ENCODE measurements at regions not wholly inside any gene's neighbourhood (a gene's known extent, or its start where the extent isn't known, plus 50 kb on each side); places are given as distances from the start of the nearest gene placed in this dataset.

DNA sequence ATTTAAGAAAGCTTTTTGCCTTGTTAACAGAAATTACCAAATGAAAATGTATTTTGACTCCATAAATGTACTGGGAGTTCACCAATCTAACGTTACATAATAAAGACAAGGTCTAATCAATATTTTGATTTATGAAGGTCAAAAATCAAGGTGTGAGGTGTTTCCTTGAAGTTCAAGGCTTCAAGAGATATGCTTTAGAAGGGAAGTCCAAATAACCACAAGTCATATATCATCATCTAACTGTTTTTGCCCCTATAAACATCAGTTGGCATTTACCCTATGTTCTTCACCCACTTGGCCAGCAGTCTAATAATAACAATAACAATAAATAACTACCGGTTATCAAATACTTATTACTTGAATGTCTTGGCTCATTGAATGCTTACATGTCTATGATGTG is 196.1 kb upstream of the ID2 start:
- Histone ChIP-seq H3K36me3 (ENCODE audit: control insufficient read depth, insufficient read depth, low read length) (no peaks in the 10 kb centered on the region), H3K27me3 (ENCODE audit: control insufficient read depth, insufficient read depth, low read length, poor library complexity, severe bottlenecking) (no peaks in the 10 kb centered on the region), H3K4me3 (ENCODE audit: low read length) (no peak overlapping the region), H3K9ac (ENCODE audit: extremely low read depth, low read length, poor library complexity, severe bottlenecking) (no peak overlapping the region), H3K9me3 (ENCODE audit: control insufficient read depth, low read length) (no peaks in the 10 kb centered on the region), H3K4me1 (ENCODE audit: control insufficient read depth, insufficient read depth, low read length) (no peaks in the 10 kb centered on the region), H3K27ac (ENCODE audit: low read depth, low read length) (no peak overlapping the region)
- WGBS, 2 experiments (ENCODE audit: insufficient coverage in 1 of 2, insufficient read length in 1 of 2), result 100% methylated on average over 1 of the region's 2 CpGs; no CpG with 5 or more reads in 1 of the 2 experiments
- Mint-ChIP-seq H3K4me3 (no peak overlapping the region), H3K4me1 (peaks cover 5% of the 10 kb centered on the region), H3K27me3 (ENCODE audit: insufficient read depth) (no peaks in the 10 kb centered on the region), H3K9me3 (no peaks in the 10 kb centered on the region), H3K36me3 (ENCODE audit: low read depth) (no peaks in the 10 kb centered on the region), H3K27ac (no peak overlapping the region)
- DNase-seq, result no peak
- no peak for TF ChIP-seq CTCF (conservative IDR thresholded peaks at IDR 0.05)

GRCh38 chr2:8486141-8486540 is 195.7 kb upstream of the ID2 start:
- Histone ChIP-seq H3K27me3 (ENCODE audit: control insufficient read depth, insufficient read depth, low read length, poor library complexity, severe bottlenecking) (no peaks in the 10 kb centered on the region), H3K9me3 (ENCODE audit: control insufficient read depth, low read length) (no peaks in the 10 kb centered on the region), H3K9ac (ENCODE audit: extremely low read depth, low read length, poor library complexity, severe bottlenecking) (no peak overlapping the region), H3K36me3 (ENCODE audit: control insufficient read depth, insufficient read depth, low read length) (no peaks in the 10 kb centered on the region), H3K27ac (ENCODE audit: low read depth, low read length) (no peak overlapping the region), H3K4me1 (ENCODE audit: control insufficient read depth, insufficient read depth, low read length) (no peaks in the 10 kb centered on the region), H3K4me3 (ENCODE audit: low read length) (no peak overlapping the region)
- no peak for DNase-seq
- H3K27ac Mint-ChIP-seq, result no peak overlapping the region
- no peaks in the 10 kb centered on the region for H3K27me3 Mint-ChIP-seq (ENCODE audit: insufficient read depth)
- no peak for TF ChIP-seq CTCF (conservative IDR thresholded peaks at IDR 0.05)
- H3K9me3 Mint-ChIP-seq, result no peaks in the 10 kb centered on the region
- H3K4me3 Mint-ChIP-seq, result no peak overlapping the region
- H3K4me1 Mint-ChIP-seq, result peaks cover 5% of the 10 kb centered on the region
- WGBS, 2 experiments (ENCODE audit: insufficient coverage in 1 of 2, insufficient read length in 1 of 2), result 87 to 95% methylated on average over 4 of the region's 4 CpGs
- no peaks in the 10 kb centered on the region for H3K36me3 Mint-ChIP-seq (ENCODE audit: low read depth)

DNA sequence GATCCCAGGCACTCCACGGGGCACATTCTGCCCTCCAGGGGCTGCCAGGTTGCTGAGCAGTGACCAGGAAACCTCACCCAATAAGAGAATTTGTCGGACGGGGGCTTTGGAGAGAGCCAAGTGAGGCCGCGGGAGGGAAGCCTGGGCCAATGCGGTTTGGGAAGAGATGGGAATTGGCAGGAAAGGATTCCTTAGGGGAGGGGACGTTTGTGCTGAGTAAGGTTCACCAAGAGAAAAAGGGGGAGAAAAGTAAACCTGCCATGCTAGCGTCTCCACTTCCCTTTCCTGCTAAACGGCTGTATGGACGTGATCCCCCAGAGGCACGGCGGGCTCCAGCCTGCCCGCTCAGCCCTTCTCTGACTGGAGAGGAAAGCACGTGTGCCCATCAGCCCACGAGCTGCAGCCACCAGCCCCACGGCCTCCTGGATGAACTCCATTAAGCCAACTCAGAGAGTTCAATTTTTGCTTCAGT is 194.4 kb upstream of the ID2 start:
- no peak overlapping the region for H3K9ac ChIP-seq (ENCODE audit: extremely low read depth, low read length, poor library complexity, severe bottlenecking)
- H3K4me3 ChIP-seq (ENCODE audit: low read length), result no peak overlapping the region
- H3K27ac ChIP-seq (ENCODE audit: low read depth, low read length), result no peak overlapping the region
- H3K4me3 Mint-ChIP-seq, result no peak overlapping the region
- H3K4me1 Mint-ChIP-seq, result peaks cover 5% of the 10 kb centered on the region
- no peaks in the 10 kb centered on the region for H3K27me3 ChIP-seq (ENCODE audit: control insufficient read depth, insufficient read depth, low read length, poor library complexity, severe bottlenecking)
- WGBS, 2 experiments (ENCODE audit: insufficient coverage in 1 of 2, insufficient read length in 1 of 2), result 78 to 89% methylated on average over 7 to 16 of the region's 16 CpGs
- TF ChIP-seq CTCF (conservative IDR thresholded peaks at IDR 0.05), result no peak
- no peaks in the 10 kb centered on the region for H3K36me3 Mint-ChIP-seq (ENCODE audit: low read depth)
- no peaks in the 10 kb centered on the region for H3K9me3 ChIP-seq (ENCODE audit: control insufficient read depth, low read length)
- H3K27ac Mint-ChIP-seq, result no peak overlapping the region
- DNase-seq, result peak; percentile 61
- H3K9me3 Mint-ChIP-seq, result no peaks in the 10 kb centered on the region
- H3K27me3 Mint-ChIP-seq (ENCODE audit: insufficient read depth), result no peaks in the 10 kb centered on the region
- H3K36me3 ChIP-seq (ENCODE audit: control insufficient read depth, insufficient read depth, low read length), result no peaks in the 10 kb centered on the region
- H3K4me1 ChIP-seq (ENCODE audit: control insufficient read depth, insufficient read depth, low read length), result no peaks in the 10 kb centered on the region

All from endodermal cell (in vitro differentiated cells).